ENCODE measurements at regions not wholly inside any gene's neighbourhood (a gene's known extent, or its start where the extent isn't known, plus 50 kb on each side); places are given as distances from the start of the nearest gene placed in this dataset.

- DNase-seq (ENCODE audit: low read depth in 2 of 2) = no peak
These were observed 147.5 kb downstream of the CRYBB2 start for GRCh38 chr22:25366876-25367466.

GRCh38 chr22:25367756-25368155 lies 148.3 kb downstream of the CRYBB2 start:
- DNase-seq (ENCODE audit: low read depth in 2 of 2) = no peak

- no peak for DNase-seq (ENCODE audit: low read depth in 2 of 2)
These were observed 148.8 kb downstream of the CRYBB2 start for GRCh38 chr22:25368271-25368670.

GRCh38 chr22:25369041-25369440 lies 149.6 kb downstream of the CRYBB2 start:
- no peak for DNase-seq (ENCODE audit: low read depth in 2 of 2)

GRCh38 chr22:25370322-25370721 lies 150.9 kb downstream of the CRYBB2 start:
- DNase-seq (ENCODE audit: low read depth in 2 of 2) = no peak

GRCh38 chr22:25372000-25372595 lies 152.7 kb downstream of the CRYBB2 start:
- no peak for DNase-seq (ENCODE audit: low read depth in 2 of 2)

- DNase-seq (ENCODE audit: low read depth in 2 of 2) = no peak
These were observed 154.5 kb downstream of the CRYBB2 start for GRCh38 chr22:25373961-25374360.

GRCh38 chr22:25374869-25375268 lies 155.4 kb downstream of the CRYBB2 start:
- no peak for DNase-seq (ENCODE audit: low read depth in 2 of 2)

- DNase-seq (ENCODE audit: low read depth in 2 of 2) = no peak
These were observed 156.2 kb downstream of the CRYBB2 start for GRCh38 chr22:25375683-25376082.

- DNase-seq (ENCODE audit: low read depth in 2 of 2) = no peak
These were observed 158.3 kb downstream of the CRYBB2 start for GRCh38 chr22:25377699-25378098.

GRCh38 chr22:25380122-25380747 lies 160.8 kb downstream of the CRYBB2 start:
- no peak for DNase-seq (ENCODE audit: low read depth in 2 of 2)

GRCh38 chr22:25382762-25383161 lies 163.3 kb downstream of the CRYBB2 start:
- no peak for DNase-seq (ENCODE audit: low read depth in 2 of 2)

GRCh38 chr22:25383278-25383820 lies 163.9 kb downstream of the CRYBB2 start:
- DNase-seq (ENCODE audit: low read depth in 2 of 2) = no peak

- DNase-seq (ENCODE audit: low read depth in 2 of 2) = no peak
These were observed 164.5 kb downstream of the CRYBB2 start for GRCh38 chr22:25383892-25384291.

- DNase-seq (ENCODE audit: low read depth in 2 of 2) = no peak
These were observed 167.1 kb downstream of the CRYBB2 start for GRCh38 chr22:25386538-25386884.

- no peak for DNase-seq (ENCODE audit: low read depth in 2 of 2)
These were observed 169.0 kb downstream of the CRYBB2 start for GRCh38 chr22:25388415-25388814.

- no peak for DNase-seq (ENCODE audit: low read depth in 2 of 2)
These were observed 169.6 kb downstream of the CRYBB2 start for GRCh38 chr22:25388866-25389540.

- DNase-seq (ENCODE audit: low read depth in 2 of 2) = no peak
These were observed 170.1 kb downstream of the CRYBB2 start for GRCh38 chr22:25389541-25389919.

GRCh38 chr22:25390297-25391240 lies 171.1 kb downstream of the CRYBB2 start:
- no peak for DNase-seq (ENCODE audit: low read depth in 2 of 2)

GRCh38 chr22:25392584-25392983 lies 171.9 kb upstream of the GRK3 start:
- no peak for DNase-seq (ENCODE audit: low read depth in 2 of 2)

- DNase-seq (ENCODE audit: low read depth in 2 of 2) = no peak
These were observed 171.2 kb upstream of the GRK3 start for GRCh38 chr22:25393121-25393805.

All from activated CD8-positive, alpha-beta memory T cell treated with anti-CD3 and anti-CD28 coated beads for 4 hours (primary cell).